SK-N-SH (cell line): ENCODE measurements at regions not wholly inside any gene's neighbourhood (a gene's known extent, or its start where the extent isn't known, plus 50 kb on each side); places are given as distances from the start of the nearest gene placed in this dataset.

ENCODE experiments used
- CTCF ChIA-PET: fragments of 300-600, 350-600 bp; formaldehyde crosslinking; extraction: SDS; loops from one replicate; lab custom pipeline; 2021; lab: Yijun Ruan, JAX
- POLR2A ChIA-PET: fragments of 350-600 bp; sonication (Branson Sonifier 250); formaldehyde crosslinking; extraction: SDS; loops from one replicate; lab custom pipeline; 2020; ENCODE audit warnings: antibody characterized with exemption, inconsistent platforms; lab: Yijun Ruan, JAX
- DNase-seq: peaks from one replicate; pipeline ENCODE4 v3.0.0; 2012
- H2AFZ ChIP-seq: fragments of 200-600 bp; sonication (generic); 2 replicates; pipeline ENCODE4 v1.8.1; 2016; ENCODE audit warnings: antibody characterized with exemption, mild to moderate bottlenecking, low read depth
- H3F3A ChIP-seq: fragments of 200-600 bp; sonication (generic); replicated peaks from 2 replicates; pipeline ENCODE3; 2016; ENCODE audit warnings: antibody characterized with exemption, mild to moderate bottlenecking; ENCODE audit not compliant: insufficient read depth
- H3K27ac ChIP-seq, 2 experiments: fragments of 200-500 bp in 1 of 2; fragments of 200-600 bp in 1 of 2; sonication (Bioruptor generic) in 1 of 2; sonication (generic), shearing (Covaris generic) in 1 of 2; 2 replicates each; pipeline versions ENCODE4 v1.5.1 to v1.6.1; 2014 to 2016; ENCODE audit warnings: low read depth in 2 of 2, inconsistent platforms in 1 of 2, low read length in 1 of 2, mild to moderate bottlenecking in 1 of 2, mixed read lengths in 1 of 2
- H3K27me3 ChIP-seq: fragments of 200-600 bp; sonication (generic), shearing (Covaris generic); 2 replicates; pipeline ENCODE4 v1.6.1; 2016; ENCODE audit warnings: mixed run types; ENCODE audit not compliant: insufficient read depth
- H3K36me3 ChIP-seq, 2 experiments: fragments of 200-500 bp in 1 of 2; fragments of 200-600 bp in 1 of 2; sonication (Bioruptor generic) in 1 of 2; sonication (generic) in 1 of 2; replicated peaks in 1 of 2; 2 replicates each; pipeline versions ENCODE3 to v1.5.1; 2014 to 2016; ENCODE audit warnings: low read length in 1 of 2, mild to moderate bottlenecking in 1 of 2; ENCODE audit not compliant: insufficient read depth in 2 of 2, control insufficient read depth in 1 of 2
- H3K4me1 ChIP-seq, 2 experiments: fragments of 200-500 bp in 1 of 2; fragments of 200-600 bp in 1 of 2; sonication (Bioruptor generic) in 1 of 2; sonication (generic), shearing (Covaris generic) in 1 of 2; 2 replicates each; pipeline versions ENCODE4 v1.5.1 to v1.6.1; 2014 to 2016; ENCODE audit warnings: low read depth in 1 of 2, low read length in 1 of 2, mixed run types in 1 of 2; ENCODE audit not compliant: insufficient read depth in 2 of 2, control insufficient read depth in 1 of 2
- H3K4me2 ChIP-seq: fragments of 200-600 bp; sonication (generic), shearing (Covaris generic); 2 replicates; pipeline ENCODE4 v1.6.1; 2017; ENCODE audit warnings: mixed run types
- H3K4me3 ChIP-seq, 2 experiments: fragments of 200-500 bp in 1 of 2; fragments of 200-600 bp in 1 of 2; sonication (Bioruptor generic) in 1 of 2; sonication (generic), shearing (Covaris generic) in 1 of 2; 2 replicates each; pipeline versions ENCODE4 v1.5.1 to v1.8.1; 2014 to 2016; ENCODE audit warnings: low read depth in 2 of 2, inconsistent platforms in 1 of 2, low read length in 1 of 2, mild to moderate bottlenecking in 1 of 2, mixed read lengths in 1 of 2, moderate library complexity in 1 of 2
- H3K79me2 ChIP-seq: fragments of 200-600 bp; sonication (generic); 2 replicates; pipeline ENCODE4 v1.8.1; 2017; ENCODE audit warnings: mild to moderate bottlenecking; ENCODE audit not compliant: insufficient read depth
- H3K9ac ChIP-seq: fragments of 200-600 bp; sonication (generic); 2 replicates; pipeline ENCODE4 v1.6.1; 2017; ENCODE audit warnings: mixed run types
- H3K9me2 ChIP-seq: fragments of 200-600 bp; sonication (generic); 2 replicates; pipeline ENCODE4 v1.6.1; 2017; ENCODE audit warnings: mixed run types
- H3K9me3 ChIP-seq: fragments of 200-600 bp; sonication (generic); 2 replicates; pipeline ENCODE4 v1.6.1; 2017; ENCODE audit warnings: mixed run types, mild to moderate bottlenecking, moderate library complexity
- H4K20me1 ChIP-seq: fragments of 200-600 bp; sonication (generic); 2 replicates; pipeline ENCODE4 v1.6.1; 2017; ENCODE audit warnings: mild to moderate bottlenecking, mixed run types; ENCODE audit not compliant: insufficient read depth
- CHD2 ChIP-seq: fragments of 150-350 bp; IDR thresholded peaks from 2 replicates; pipeline ENCODE4 v1.6.1; 2018; ENCODE audit warnings: low read length; ENCODE audit not compliant: partially characterized antibody
- CTCF ChIP-seq: fragments of 200-600 bp; sonication (generic); IDR thresholded peaks from 2 replicates; pipeline ENCODE4 v1.6.1; 2017; ENCODE audit warnings: antibody characterized with exemption, mild to moderate bottlenecking, moderate library complexity
- EZH2phosphoT487 ChIP-seq: fragments of 200-600 bp; sonication (generic); IDR thresholded peaks from 2 replicates; pipeline ENCODE4 v1.6.1; 2017; ENCODE audit warnings: low read depth, mixed run types, mild to moderate bottlenecking, antibody characterized with exemption, moderate library complexity, borderline replicate concordance
- FOSL2 ChIP-seq: IDR thresholded peaks from 2 replicates; pipeline ENCODE4 v1.4.0; 2012; ENCODE audit warnings: low read depth, mild to moderate bottlenecking, moderate library complexity, borderline replicate concordance
- FOXJ3 ChIP-seq: sonication (generic); formaldehyde crosslinking; IDR thresholded peaks from 2 replicates; pipeline ENCODE4 v1.5.1; 2020; ENCODE audit warnings: mild to moderate bottlenecking, missing genetic modification reagents
- FOXM1 ChIP-seq: IDR thresholded peaks from 2 replicates; pipeline ENCODE4 v1.4.0; 2012; ENCODE audit warnings: low read depth, mild to moderate bottlenecking
- GABPA ChIP-seq: IDR thresholded peaks from 2 replicates; pipeline ENCODE4 v1.4.0; 2012; ENCODE audit warnings: low read depth, mild to moderate bottlenecking
- GATA2 ChIP-seq: sonication (generic); formaldehyde crosslinking; IDR thresholded peaks from 2 replicates; pipeline ENCODE4 v1.5.0; 2020; ENCODE audit warnings: mild to moderate bottlenecking, missing genetic modification reagents
- MAX ChIP-seq: IDR thresholded peaks from 2 replicates; pipeline ENCODE4 v1.4.0; 2012; ENCODE audit warnings: low read depth
- MEF2A ChIP-seq: IDR thresholded peaks from 2 replicates; pipeline ENCODE4 v1.4.0; 2012; ENCODE audit warnings: low read depth, borderline replicate concordance
- NRF1 ChIP-seq: IDR thresholded peaks from 2 replicates; pipeline ENCODE4 v1.6.1; 2012; ENCODE audit warnings: low read depth, mild to moderate bottlenecking, low read length
- POLR2AphosphoS5 ChIP-seq: IDR thresholded peaks from 2 replicates; pipeline ENCODE4 v1.6.1; 2012; ENCODE audit warnings: low read depth, low read length
- RAD21 ChIP-seq: IDR thresholded peaks from 2 replicates; pipeline ENCODE4 v1.6.1; 2012; ENCODE audit warnings: mild to moderate bottlenecking, low read length
- RFX5 ChIP-seq: IDR thresholded peaks from 2 replicates; pipeline ENCODE4 v1.6.1; 2012; ENCODE audit warnings: mild to moderate bottlenecking, improper control_type of control experiment, low read length
- RXRA ChIP-seq: IDR thresholded peaks from 2 replicates; pipeline ENCODE4 v1.4.0; 2012; ENCODE audit warnings: low read depth, mild to moderate bottlenecking, borderline replicate concordance
- SMC3 ChIP-seq: IDR thresholded peaks from 2 replicates; pipeline ENCODE4 v1.6.1; 2012; ENCODE audit warnings: low read depth, low read length, improper control_type of control experiment
- TAF1 ChIP-seq: IDR thresholded peaks from 2 replicates; pipeline ENCODE4 v1.6.1; 2012; ENCODE audit warnings: low read depth, mild to moderate bottlenecking, low read length, moderate library complexity, borderline replicate concordance
- USF2 ChIP-seq: fragments of 150-350 bp; IDR thresholded peaks from 2 replicates; pipeline ENCODE4 v1.6.1; 2017; ENCODE audit warnings: antibody characterized with exemption, low read length, low read depth, borderline replicate concordance
- WGBS: methylation state at CpG from one replicate; pipeline ENCODE4 v1.1.6; 2017; ENCODE audit warnings: low lambda C conversion rate; 5-methylcytosine and 5-hydroxymethylcytosine counted together
- TF ChIP-seq, protein P1 (sequence below): IDR thresholded peaks from 2 replicates; pipeline ENCODE4 v1.4.0; 2012; ENCODE audit warnings: low read depth, borderline replicate concordance
- TF ChIP-seq, protein P2 (sequence below): IDR thresholded peaks from 2 replicates; pipeline ENCODE4 v1.6.1; 2012; ENCODE audit warnings: mild to moderate bottlenecking, low read depth, low read length, moderate library complexity

DNA sequence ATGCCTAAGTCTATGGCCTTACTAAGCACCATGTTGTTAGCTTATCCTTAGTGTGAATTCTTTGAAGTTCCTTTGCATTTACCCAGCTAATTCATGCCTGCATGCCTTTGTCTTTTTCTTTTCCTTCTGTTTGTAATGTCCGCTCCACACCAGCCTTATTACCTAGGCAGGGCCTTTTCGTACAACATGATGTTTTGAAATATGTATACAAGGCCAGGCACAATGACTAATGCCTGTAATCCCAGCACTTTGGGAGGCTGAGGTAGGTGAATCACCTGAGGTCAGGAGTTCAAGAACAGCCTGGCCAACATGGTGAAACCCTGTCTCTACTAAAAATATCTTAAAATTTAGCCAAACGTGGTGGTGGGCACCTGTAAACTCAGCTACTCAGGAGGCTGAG, 1636.5 kb upstream of the SEL1L start:
- Histone ChIP-seq H3K4me1 (no peaks in the 10 kb centered on the region; a peak in 2 of 4 replicates), H3K9me2 (no peaks in the 10 kb centered on the region), H3F3A (peaks cover 3% of the 10 kb centered on the region), H2AFZ (no peak overlapping the region), H3K36me3 (no peaks in the 10 kb centered on the region), H3K27ac (no peak overlapping the region), H3K4me3 (no peak overlapping the region), H3K4me2 (no peak overlapping the region), H3K27me3 (no peaks in the 10 kb centered on the region), H3K9me3 (no peaks in the 10 kb centered on the region), H3K9ac (no peak overlapping the region), H4K20me1 (no peaks in the 10 kb centered on the region), H3K79me2 (no peaks in the 10 kb centered on the region)
- POLR2A ChIA-PET: no interaction called here
- no peak for DNase-seq
- CTCF ChIA-PET: interaction anchor here (0.6 kb wide), 1 partner anchor 1526 kb away, joined by 3 read pairs; no protein-coding TSS in a partner anchor
- TF ChIP-seq EZH2phosphoT487: no peak
- no peak for TF ChIP-seq GABPA
- TF ChIP-seq RXRA: no peak
- TF ChIP-seq MAX: no peak
- no peak for TF ChIP-seq RAD21
- no peak for TF ChIP-seq RFX5
- TF ChIP-seq USF2: no peak
- no peak for TF ChIP-seq TAF1
- TF ChIP-seq NRF1: no peak
- no peak for TF ChIP-seq CHD2
- no peak for TF ChIP-seq POLR2AphosphoS5
- TF ChIP-seq FOXJ3 (CRISPR knock-in tag): no peak
- no peak for TF ChIP-seq MEF2A
- TF ChIP-seq, protein P1, sequence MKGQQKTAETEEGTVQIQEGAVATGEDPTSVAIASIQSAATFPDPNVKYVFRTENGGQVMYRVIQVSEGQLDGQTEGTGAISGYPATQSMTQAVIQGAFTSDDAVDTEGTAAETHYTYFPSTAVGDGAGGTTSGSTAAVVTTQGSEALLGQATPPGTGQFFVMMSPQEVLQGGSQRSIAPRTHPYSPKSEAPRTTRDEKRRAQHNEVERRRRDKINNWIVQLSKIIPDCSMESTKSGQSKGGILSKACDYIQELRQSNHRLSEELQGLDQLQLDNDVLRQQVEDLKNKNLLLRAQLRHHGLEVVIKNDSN: no peak
- no peak for TF ChIP-seq FOXM1
- WGBS: 35% methylated on average over 3 of the region's 3 CpGs

GRCh38 chr14:83171761-83172160, 1638.1 kb upstream of the SEL1L start:
- H3K79me2 ChIP-seq: no peaks in the 10 kb centered on the region
- TF ChIP-seq, protein P2, sequence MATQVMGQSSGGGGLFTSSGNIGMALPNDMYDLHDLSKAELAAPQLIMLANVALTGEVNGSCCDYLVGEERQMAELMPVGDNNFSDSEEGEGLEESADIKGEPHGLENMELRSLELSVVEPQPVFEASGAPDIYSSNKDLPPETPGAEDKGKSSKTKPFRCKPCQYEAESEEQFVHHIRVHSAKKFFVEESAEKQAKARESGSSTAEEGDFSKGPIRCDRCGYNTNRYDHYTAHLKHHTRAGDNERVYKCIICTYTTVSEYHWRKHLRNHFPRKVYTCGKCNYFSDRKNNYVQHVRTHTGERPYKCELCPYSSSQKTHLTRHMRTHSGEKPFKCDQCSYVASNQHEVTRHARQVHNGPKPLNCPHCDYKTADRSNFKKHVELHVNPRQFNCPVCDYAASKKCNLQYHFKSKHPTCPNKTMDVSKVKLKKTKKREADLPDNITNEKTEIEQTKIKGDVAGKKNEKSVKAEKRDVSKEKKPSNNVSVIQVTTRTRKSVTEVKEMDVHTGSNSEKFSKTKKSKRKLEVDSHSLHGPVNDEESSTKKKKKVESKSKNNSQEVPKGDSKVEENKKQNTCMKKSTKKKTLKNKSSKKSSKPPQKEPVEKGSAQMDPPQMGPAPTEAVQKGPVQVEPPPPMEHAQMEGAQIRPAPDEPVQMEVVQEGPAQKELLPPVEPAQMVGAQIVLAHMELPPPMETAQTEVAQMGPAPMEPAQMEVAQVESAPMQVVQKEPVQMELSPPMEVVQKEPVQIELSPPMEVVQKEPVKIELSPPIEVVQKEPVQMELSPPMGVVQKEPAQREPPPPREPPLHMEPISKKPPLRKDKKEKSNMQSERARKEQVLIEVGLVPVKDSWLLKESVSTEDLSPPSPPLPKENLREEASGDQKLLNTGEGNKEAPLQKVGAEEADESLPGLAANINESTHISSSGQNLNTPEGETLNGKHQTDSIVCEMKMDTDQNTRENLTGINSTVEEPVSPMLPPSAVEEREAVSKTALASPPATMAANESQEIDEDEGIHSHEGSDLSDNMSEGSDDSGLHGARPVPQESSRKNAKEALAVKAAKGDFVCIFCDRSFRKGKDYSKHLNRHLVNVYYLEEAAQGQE: no peak
- TF ChIP-seq CTCF: no peak
- TF ChIP-seq, protein P1: no peak
- TF ChIP-seq GATA2 (CRISPR knock-in tag): no peak
- TF ChIP-seq RAD21: no peak
- no peak for TF ChIP-seq FOSL2
- TF ChIP-seq RFX5: no peak
- no peak for TF ChIP-seq SMC3
- TF ChIP-seq POLR2AphosphoS5: no peak
- no peak for TF ChIP-seq FOXJ3 (CRISPR knock-in tag)
- TF ChIP-seq TAF1: no peak

More at GRCh38 chr14:83171761-83172160, 1638.1 kb upstream of the SEL1L start:
- Histone ChIP-seq H2AFZ (no peak overlapping the region), H3K27ac (peak overlapping the region in 1 of 2 experiments; percentile 33; a peak in 1 of 4 replicates), H3K27me3 (no peaks in the 10 kb centered on the region), H3K9ac (no peak overlapping the region), H3F3A (peaks cover 3% of the 10 kb centered on the region), H3K4me1 (no peaks in the 10 kb centered on the region; a peak in 1 of 4 replicates), H3K9me3 (no peaks in the 10 kb centered on the region), H3K9me2 (no peaks in the 10 kb centered on the region), H4K20me1 (no peaks in the 10 kb centered on the region), H3K4me2 (no peak overlapping the region), H3K36me3 (no peaks in the 10 kb centered on the region), H3K4me3 (no peak overlapping the region)
- no peak for DNase-seq
- 7% methylated on average over 1 of the region's 1 CpG for WGBS
- POLR2A ChIA-PET: no interaction called here
- CTCF ChIA-PET: interaction anchor here (1.4 kb wide), 1 partner anchor 12 kb away, joined by 3 read pairs; no protein-coding TSS in a partner anchor
